Stimulated activated CD4-positive, alpha-beta T cell treated with anti-CD3 and anti-CD28 coated beads, Interleukin-1b, Interleukin-23, amount 100 ng/mL, for 24 hours (primary cell): ENCODE measurements at regions not wholly inside any gene's neighbourhood (a gene's known extent, or its start where the extent isn't known, plus 50 kb on each side); places are given as distances from the start of the nearest gene placed in this dataset.

Source experiments
- DNase-seq, 4 experiments: peaks; one replicate each; pipeline ENCODE4 v3.0.0-alpha.2; 2020; ENCODE audit warnings: low read depth in 4 of 4, low spot score in 1 of 4

DNA sequence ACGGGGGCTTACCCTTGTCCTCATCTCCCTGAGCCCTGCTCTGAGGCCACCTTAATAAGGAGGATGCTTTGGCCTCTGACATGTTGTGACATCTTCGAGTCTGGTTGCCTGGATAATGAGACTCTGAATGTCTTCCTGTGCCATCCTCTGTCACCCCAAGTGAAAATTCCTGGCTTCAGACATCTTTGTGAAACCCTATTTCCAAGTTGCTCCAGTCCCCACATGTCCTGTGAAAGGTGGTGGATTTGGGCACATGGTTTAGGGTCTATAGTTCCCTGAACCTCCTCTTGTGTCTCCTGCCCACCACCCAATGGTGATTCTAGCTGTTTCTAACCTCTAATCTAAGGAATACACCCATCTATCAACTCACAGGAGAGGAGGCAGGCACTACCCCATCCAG lies 223.1 kb upstream of the GLI3 start:
- DNase-seq = no peak

DNA sequence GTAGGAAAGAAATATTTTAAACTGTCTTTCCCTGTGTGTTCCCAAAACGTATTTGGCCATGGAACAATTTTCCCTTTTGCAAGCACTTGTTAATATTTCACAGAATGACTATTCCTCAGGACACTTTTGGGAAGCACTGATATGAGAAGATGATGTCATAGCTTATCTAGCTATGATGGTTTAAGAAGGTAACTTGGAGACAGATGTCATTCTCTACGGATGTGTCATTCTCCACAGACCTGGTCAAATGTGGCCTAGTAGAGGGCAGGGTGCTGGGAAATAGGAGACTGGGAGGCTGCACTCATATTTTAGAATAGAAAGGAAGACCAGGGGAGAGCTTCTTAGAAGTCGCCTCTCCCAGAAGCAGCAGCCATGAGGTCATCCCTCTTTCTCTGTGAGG lies 220.7 kb upstream of the GLI3 start:
- DNase-seq = no peak

GRCh38 chr7:42456756-42457276 lies 219.8 kb upstream of the GLI3 start:
- DNase-seq = no peak

- DNase-seq = no peak
Observed at GRCh38 chr7:42456267-42456666, 219.3 kb upstream of the GLI3 start.

GRCh38 chr7:42453931-42454361 lies 216.9 kb upstream of the GLI3 start:
- no peak for DNase-seq

DNA sequence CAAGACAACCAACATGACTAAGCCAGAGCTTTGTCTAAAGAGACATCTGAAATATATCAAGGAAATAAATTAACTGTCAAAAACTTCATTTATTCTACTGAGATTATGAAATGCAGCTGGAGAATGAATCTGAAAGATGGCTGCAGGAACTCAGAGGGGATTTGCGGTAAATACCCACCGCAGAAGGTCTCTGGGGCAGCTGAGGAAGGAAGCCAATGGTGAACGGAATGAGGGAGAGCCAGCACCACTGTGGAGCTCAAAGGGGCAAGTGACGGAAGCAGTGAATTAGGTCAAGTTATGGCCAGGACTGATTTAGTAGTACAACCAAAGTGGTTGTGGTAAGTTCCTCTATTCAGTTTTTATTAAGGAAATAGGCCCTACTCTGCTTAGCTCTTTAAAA lies 215.3 kb upstream of the GLI3 start:
- no peak for DNase-seq

DNA sequence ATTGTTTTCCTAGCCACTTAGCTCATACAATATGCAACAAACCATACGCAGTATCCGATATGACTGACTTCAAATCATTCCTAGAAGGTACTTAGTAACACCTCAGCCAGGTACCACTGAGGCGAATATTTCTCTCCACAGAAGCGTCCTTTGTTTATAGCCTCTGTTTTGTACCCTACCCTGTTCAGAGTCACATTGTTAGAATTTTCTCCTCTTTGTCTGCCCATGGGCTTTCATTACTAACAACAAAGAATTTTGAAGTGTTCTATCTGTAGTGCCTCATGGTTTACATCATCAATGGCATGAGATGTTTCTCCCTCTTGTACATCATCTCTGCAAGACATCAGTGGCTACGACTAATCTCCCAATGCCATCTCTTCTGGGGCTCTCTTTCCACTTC lies 212.4 kb upstream of the GLI3 start:
- DNase-seq = no peak

- DNase-seq = no peak
Observed at GRCh38 chr7:42448901-42449300, 211.9 kb upstream of the GLI3 start.

DNA sequence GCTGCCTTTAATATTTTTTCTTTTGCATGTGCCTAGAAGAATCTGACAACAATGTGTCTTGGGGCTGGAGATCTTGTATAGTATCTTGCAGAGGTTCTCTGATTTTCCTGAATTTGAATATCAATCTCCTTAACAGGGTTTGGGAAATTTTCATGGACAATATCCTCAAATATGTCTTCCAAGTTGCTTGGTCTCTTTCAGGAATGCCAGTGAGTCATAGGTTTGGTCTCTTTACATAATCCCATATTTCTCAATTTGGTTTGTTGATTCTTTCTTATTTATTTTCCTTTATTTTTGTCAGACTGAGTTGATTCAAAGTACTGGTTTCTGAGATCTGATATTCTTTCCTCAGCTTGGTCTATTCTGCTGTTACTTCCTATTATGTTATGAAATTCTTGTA lies 208.7 kb upstream of the GLI3 start:
- DNase-seq = no peak

GRCh38 chr7:42440951-42441350 lies 203.9 kb upstream of the GLI3 start:
- DNase-seq = no peak

DNA sequence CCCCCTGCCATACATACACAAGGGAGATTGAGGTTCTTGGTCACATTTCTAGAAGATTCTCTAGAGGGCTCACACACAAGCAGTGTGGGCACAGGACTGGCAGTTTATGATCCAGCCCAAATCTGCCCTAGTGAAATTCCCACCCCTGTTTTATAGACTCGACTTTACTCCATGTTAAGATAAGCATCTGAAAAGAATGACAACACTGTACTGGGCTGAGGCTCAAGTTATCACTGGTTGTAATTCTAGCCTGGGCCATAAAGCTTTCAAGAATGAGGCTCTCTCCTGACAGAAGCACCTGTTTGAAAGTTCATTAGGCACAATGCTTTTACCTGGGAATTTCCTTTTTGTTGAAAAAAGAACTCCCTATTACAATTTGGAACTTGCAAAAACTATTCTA lies 195.6 kb upstream of the GLI3 start:
- DNase-seq = no peak

DNA sequence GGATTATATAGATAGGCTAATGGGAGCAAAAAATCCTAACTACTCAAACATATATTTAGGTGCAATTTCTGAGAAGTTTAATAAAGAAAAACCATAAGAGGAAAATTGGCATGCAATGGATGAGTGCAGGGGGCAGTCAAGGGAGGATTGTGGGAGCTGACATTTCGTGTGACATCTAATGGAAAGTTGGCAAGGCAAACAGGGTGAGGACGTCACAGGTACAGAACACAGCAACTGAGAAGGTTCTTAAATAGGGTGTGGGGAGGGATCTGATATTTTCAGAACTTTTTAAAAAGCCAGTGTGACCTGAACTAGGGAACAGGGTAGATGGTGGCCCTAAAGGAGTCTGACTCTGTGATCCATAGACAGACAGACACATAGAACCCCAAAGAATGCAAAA lies 194.9 kb upstream of the GLI3 start:
- DNase-seq = no peak

DNA sequence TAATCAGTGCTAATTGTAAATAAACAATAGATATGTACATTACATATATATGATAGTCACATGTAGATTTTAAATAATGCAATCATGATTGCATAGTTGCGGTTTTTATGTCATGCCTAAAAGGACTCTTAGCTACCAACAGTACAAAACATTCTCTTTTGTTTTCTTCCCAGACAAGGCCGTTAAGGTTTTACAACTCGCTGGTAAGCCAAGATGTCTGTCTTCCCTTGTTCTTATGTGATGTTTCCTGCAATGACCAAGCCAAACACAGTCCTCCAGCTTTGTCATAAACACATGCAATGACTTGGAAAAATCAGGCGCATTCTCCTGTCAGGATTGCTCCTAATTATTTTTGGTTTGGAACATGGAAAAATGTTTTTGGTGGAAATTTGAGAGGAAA lies 192.3 kb upstream of the GLI3 start:
- no peak for DNase-seq

DNA sequence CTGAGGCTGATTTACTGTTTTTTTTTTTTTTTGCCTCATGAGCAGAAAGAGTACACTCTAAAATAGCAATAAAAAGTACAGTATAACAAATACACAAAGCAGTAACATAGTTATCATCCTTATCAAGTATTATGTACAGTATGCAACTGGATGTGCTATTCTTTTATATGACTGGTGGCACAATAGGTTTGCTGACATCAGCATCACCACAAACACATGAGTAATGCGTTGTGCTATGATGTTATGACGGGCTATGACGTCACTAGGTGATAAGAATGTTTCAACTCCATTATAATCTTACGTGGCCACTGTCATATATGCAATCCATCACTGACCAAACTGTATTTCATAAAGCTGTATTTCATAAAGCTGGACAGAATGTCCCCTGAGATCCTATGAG lies 189.2 kb upstream of the GLI3 start:
- no peak for DNase-seq

GRCh38 chr7:42414941-42415505 lies 178.0 kb upstream of the GLI3 start:
- no peak for DNase-seq

GRCh38 chr7:42414028-42414427 lies 177.0 kb upstream of the GLI3 start:
- DNase-seq = no peak

DNA sequence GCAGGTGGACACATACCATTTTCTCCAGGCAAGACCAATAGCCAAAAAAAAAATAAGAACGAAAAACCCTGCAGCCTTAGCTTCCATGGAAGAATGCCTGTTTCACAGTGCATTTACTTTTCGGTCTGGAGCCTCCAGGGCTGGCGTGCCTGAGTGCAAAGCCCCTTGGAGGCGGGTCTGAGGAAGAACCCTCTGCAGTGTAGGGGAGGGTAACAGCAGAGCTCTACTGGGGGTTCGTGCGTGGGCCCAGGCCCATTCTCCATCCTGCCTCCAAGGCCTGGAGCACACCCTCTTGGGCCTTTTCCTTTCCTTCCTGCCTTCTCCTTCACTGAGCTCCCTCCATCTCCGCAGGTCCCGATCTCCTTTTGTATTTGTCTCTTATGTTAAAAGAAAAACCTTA lies 172.3 kb upstream of the GLI3 start:
- DNase-seq = no peak

DNA sequence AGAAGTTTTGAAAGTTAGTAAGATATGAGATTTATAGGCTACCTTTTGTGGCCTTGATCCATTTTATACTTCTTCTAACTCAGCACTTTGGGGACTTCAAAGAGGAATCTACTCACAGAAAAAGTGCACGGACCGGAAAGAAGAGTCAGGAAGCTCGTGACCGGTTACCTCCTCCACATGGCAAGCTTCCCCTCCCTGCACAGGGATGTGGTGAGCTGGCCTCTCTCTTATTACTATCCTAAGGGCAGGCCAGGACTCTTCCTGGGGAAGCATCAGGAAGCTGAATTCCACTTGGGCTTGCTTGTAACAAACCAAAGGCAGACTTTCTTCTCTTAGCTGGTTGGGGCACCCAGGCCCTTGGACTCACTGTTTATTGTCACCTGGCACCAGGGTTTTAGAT lies 170.8 kb upstream of the GLI3 start:
- no peak for DNase-seq

DNA sequence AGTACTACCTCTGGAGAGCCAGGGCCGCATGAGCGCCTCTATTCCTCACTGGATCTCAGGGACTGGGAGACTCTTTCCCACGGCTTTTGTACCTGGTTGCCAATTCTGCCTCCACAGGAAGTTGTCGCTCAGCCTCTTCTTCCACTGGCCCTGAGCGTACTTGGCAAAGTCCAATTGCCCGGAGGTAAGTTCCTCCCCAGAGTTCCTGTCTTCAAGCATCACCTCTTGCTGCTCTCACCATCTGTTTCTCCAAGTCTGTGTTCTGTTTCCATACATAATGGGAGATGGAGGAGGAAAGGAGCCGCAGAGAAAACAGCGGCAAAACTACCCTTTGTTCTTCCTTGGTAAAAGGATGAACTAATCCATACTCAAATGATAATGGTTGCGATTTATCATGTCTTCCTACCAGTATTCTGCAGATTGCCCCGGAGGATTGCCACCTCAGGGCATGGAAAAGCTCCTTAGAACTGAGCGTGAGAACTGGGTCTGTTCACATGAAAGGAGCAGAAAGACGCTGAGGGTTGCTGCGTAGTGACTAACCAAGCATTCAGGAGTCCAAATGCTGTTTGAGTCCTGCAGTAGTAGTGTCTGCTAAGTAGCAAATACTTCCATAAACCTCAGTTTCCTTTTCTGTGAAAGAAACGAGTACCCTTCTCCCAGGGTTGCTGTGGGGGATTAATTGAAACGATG lies 170.2 kb upstream of the GLI3 start:
- DNase-seq = no peak

- no peak for DNase-seq
Observed at GRCh38 chr7:42406358-42406757, 169.3 kb upstream of the GLI3 start.

GRCh38 chr7:42405782-42406181 lies 168.8 kb upstream of the GLI3 start:
- DNase-seq = no peak

DNA sequence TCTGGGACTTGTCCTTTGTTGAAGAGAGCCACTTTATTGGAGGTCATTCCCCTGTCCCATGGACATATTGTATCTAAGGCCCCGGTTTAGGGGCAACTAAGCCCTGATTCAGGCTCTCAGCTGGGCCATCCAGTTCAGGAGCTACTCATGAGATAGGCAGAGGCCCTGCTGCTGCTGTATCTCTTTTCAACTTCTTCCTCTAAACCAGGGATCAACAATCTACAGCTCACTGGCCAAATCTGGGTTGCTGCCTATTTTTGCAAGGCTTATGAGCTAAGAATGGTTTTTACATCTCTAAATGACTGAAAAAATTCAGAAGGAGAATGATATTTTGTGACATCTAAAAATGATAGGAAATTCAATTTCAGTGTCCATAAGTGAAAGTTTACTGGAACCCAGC lies 166.8 kb upstream of the GLI3 start:
- no peak for DNase-seq

- no peak for DNase-seq
Observed at GRCh38 chr7:42400961-42401360, 164.0 kb upstream of the GLI3 start.
